ENCODE measurements at regions not wholly inside any gene's neighbourhood (a gene's known extent, or its start where the extent isn't known, plus 50 kb on each side); places are given as distances from the start of the nearest gene placed in this dataset. TPM values are rescaled to one million over a fixed set of nuclear protein-coding genes. Genes with fewer than 3 reads are reported as not detected.
"Not testable (repeated sequence)": the region's sequence is repeated elsewhere in the genome, so short reads cannot be mapped to it uniquely, and the experiment has no call there.

DNA sequence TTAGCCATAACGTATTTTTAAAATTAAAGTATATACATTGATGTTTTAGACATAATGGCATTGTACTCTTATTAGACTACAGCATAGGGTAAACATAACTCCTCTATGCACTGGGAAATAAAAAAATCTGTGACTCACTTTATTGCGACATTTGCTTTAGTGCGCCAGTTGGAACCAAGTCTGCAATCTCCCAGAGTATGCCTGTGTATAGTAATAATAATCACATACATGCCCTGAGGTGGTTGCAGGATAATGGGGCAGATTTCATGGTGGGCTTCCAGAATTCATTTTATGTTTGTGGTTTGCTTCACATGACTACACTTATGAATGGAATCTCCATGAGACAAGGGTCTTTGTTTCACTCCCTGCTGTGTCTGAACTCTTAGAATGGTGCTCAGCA, 66.9 kb upstream of the N4BP1 start:
- H3K9me2 ChIP-seq (replicated peaks; ENCODE audit: insufficient read depth, low read length): no peaks in the 10 kb centered on the region
- no peak overlapping the region for H3K27ac ChIP-seq (ENCODE audit: low read length)
- no peak overlapping the region for H2AFZ ChIP-seq (ENCODE audit: low read length)
- H3K27me3 ChIP-seq (ENCODE audit: low read length): no peaks in the 10 kb centered on the region
- no peak overlapping the region for H3K9ac ChIP-seq (ENCODE audit: low read length)
- H3K4me3 ChIP-seq (ENCODE audit: low read length): no peak overlapping the region
- no peak for DNase-seq
- H3K4me1 ChIP-seq (ENCODE audit: low read length): no peaks in the 10 kb centered on the region
- H3K4me2 ChIP-seq (ENCODE audit: low read depth, low read length, poor library complexity, severe bottlenecking): no peak overlapping the region
- no peaks in the 10 kb centered on the region for H3K79me2 ChIP-seq (ENCODE audit: low read length)
- no peaks in the 10 kb centered on the region for H3K9me3 ChIP-seq (ENCODE audit: low read length)
- H3K36me3 ChIP-seq (ENCODE audit: insufficient read depth, low read length): no peaks in the 10 kb centered on the region
- no peaks in the 10 kb centered on the region for H4K20me1 ChIP-seq (ENCODE audit: insufficient read depth, low read depth, low read length)

DNA sequence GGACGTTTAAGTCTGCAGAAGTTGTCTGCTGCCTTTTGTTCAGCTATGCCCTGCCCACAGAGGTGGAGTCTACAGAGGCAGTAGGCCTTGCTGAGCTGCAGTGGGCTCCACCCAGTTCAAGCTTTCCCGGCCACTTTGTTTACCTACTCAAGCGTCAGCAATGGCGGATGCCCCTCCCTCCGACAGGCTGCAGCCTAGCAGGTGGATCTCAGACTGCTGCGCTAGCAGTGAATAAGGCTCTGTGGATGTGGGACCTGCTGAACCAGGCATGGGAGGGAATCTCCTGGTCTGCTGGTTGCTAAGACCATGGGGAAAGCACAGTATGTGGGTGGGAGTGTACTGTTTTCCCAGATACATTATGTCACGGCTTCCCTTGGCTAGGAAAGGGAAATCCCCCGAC, 58.2 kb upstream of the N4BP1 start:
- not testable (repeated sequence) for H4K20me1 ChIP-seq (ENCODE audit: insufficient read depth, low read depth, low read length); H2AFZ ChIP-seq (ENCODE audit: low read length); DNase-seq; H3K9me3 ChIP-seq (ENCODE audit: low read length); H3K79me2 ChIP-seq (ENCODE audit: low read length); H3K27me3 ChIP-seq (ENCODE audit: low read length); H3K36me3 ChIP-seq (ENCODE audit: insufficient read depth, low read length); H3K9ac ChIP-seq (ENCODE audit: low read length); H3K4me2 ChIP-seq (ENCODE audit: low read depth, low read length, poor library complexity, severe bottlenecking); H3K9me2 ChIP-seq (replicated peaks; ENCODE audit: insufficient read depth, low read length); H3K4me3 ChIP-seq (ENCODE audit: low read length); H3K27ac ChIP-seq (ENCODE audit: low read length); H3K4me1 ChIP-seq (ENCODE audit: low read length)

DNA sequence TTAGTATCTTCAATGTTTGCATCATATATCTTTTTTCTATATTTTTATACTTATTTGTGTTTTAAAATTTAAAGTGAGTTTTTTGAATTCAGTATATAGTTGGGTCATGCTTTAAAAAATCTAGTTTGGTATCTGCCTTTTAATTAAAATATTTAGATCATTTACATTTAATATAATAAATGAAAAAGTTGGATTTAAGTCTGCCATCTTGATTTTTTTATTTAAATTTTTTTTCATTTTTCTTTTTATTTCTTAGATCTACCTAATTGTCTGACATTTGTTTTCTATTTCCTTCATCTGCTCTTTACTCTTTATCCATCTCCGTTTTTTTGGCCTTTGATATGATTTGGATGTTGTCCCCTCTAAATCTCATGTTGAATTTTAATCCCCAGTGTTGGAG, 50.0 kb upstream of the N4BP1 start:
- Histone ChIP-seq H3K9me2 (replicated peaks; ENCODE audit: insufficient read depth, low read length) (no peaks in the 10 kb centered on the region), H3K27me3 (ENCODE audit: low read length) (no peaks in the 10 kb centered on the region), H2AFZ (ENCODE audit: low read length) (no peak overlapping the region), H3K36me3 (ENCODE audit: insufficient read depth, low read length) (no peaks in the 10 kb centered on the region), H3K79me2 (ENCODE audit: low read length) (no peaks in the 10 kb centered on the region), H3K4me2 (ENCODE audit: low read depth, low read length, poor library complexity, severe bottlenecking) (no peak overlapping the region), H4K20me1 (ENCODE audit: insufficient read depth, low read depth, low read length) (no peaks in the 10 kb centered on the region), H3K9me3 (ENCODE audit: low read length) (peaks cover 3% of the 10 kb centered on the region), H3K9ac (ENCODE audit: low read length) (no peak overlapping the region), H3K4me1 (ENCODE audit: low read length) (no peaks in the 10 kb centered on the region), H3K4me3 (ENCODE audit: low read length) (no peak overlapping the region), H3K27ac (ENCODE audit: low read length) (no peak overlapping the region)
- DNase-seq: no peak

Small RNAs in the stretch of these regions (small RNA-seq; reads per million reads assigned to genes)
- gene AC023827.1: not detected
- gene MTND4LP25: not detected
- gene RNU6-257P: not detected
